Thyroid gland (tissue), 4 donors: ENCODE measurements at regions not wholly inside any gene's neighbourhood (a gene's known extent, or its start where the extent isn't known, plus 50 kb on each side); places are given as distances from the start of the nearest gene placed in this dataset.
A peak's percentile ranks its signal among the peaks of the same experiment; 100 is the strongest.
"Not testable (repeated sequence)": the region's sequence is repeated elsewhere in the genome, so short reads cannot be mapped to it uniquely, and the experiment has no call there.

Experiments used
- DNase-seq, 2 donors: peaks; one replicate each; pipeline ENCODE4 v3.0.0-alpha.2; 2019
- H3K27ac ChIP-seq, 3 donors: fragments of 200-600 bp; sonication (generic); 1 replicate in 2 of 3; 2 replicates in 1 of 3; pipeline ENCODE4 v1.5.1; 2016 to 2019; ENCODE audit warnings: mild to moderate bottlenecking in 1 of 3, moderate library complexity in 1 of 3
- H3K27me3 ChIP-seq: fragments of 200-600 bp; sonication (generic); one replicate; pipeline ENCODE4 v1.5.1; 2019
- H3K36me3 ChIP-seq, 2 donors: fragments of 200-600 bp; sonication (generic); one replicate each; pipeline ENCODE4 v1.5.1; 2016 to 2019
- H3K4me1 ChIP-seq, 2 donors: fragments of 200-600 bp; sonication (generic); one replicate each; pipeline ENCODE4 v1.5.1; 2017 to 2019
- H3K4me3 ChIP-seq, 3 donors: fragments of 200-600 bp; sonication (generic); replicated peaks in 1 of 3; 1 replicate in 2 of 3; 2 replicates in 1 of 3; pipeline ENCODE4 v1.5.1; 2016; ENCODE audit warnings: mild to moderate bottlenecking in 1 of 3
- H3K9me3 ChIP-seq: fragments of 200-600 bp; sonication (generic); one replicate; pipeline ENCODE4 v1.5.1; 2017
- CTCF ChIP-seq, 6 experiments: fragments of 200-600 bp in 3 of 6; fragments of 450-650 bp in 3 of 6; sonication (generic) in 3 of 6; IDR thresholded peaks; one replicate each; pipeline ENCODE4 v1.5.1; 2016 to 2019; ENCODE audit warnings: antibody characterized with exemption in 6 of 6, mild to moderate bottlenecking in 2 of 6, inconsistent platforms in 1 of 6, moderate library complexity in 1 of 6
- POLR2A ChIP-seq, 2 donors: fragments of 450-650 bp; IDR thresholded peaks; one replicate each; pipeline ENCODE4 v1.6.1; 2017; ENCODE audit warnings: antibody characterized with exemption in 2 of 2, mild to moderate bottlenecking in 2 of 2, moderate library complexity in 1 of 2
- WGBS, 2 donors: methylation state at CpG; one replicate each; pipeline ENCODE4 v1.1.5; 2017; 5-methylcytosine and 5-hydroxymethylcytosine counted together
- intact Hi-C: fragments of 100-400 bp; cut with DNase I; formaldehyde crosslinking; loops from one replicate; pipeline ENCODE4 v1.15.1; 2023

GRCh38 chr5:26487553-26487952 is 550.8 kb downstream of the CDH9 start:
- no peaks in the 10 kb centered on the region for H3K27me3 ChIP-seq
- H3K27ac ChIP-seq, result no peak overlapping the region
- intact Hi-C loops, result no loop called here
- DNase-seq, result no peak
- WGBS, 2 donors, result 70 to 88% methylated on average over 3 of the region's 3 CpGs
- TF ChIP-seq CTCF (IDR thresholded peaks at IDR 0.05) (no peak), POLR2A (IDR thresholded peaks at IDR 0.05) (no peak)
- H3K4me1 ChIP-seq, result no peaks in the 10 kb centered on the region
- no peak overlapping the region for H3K4me3 ChIP-seq
- no peaks in the 10 kb centered on the region for H3K36me3 ChIP-seq
- no peaks in the 10 kb centered on the region for H3K9me3 ChIP-seq

DNA sequence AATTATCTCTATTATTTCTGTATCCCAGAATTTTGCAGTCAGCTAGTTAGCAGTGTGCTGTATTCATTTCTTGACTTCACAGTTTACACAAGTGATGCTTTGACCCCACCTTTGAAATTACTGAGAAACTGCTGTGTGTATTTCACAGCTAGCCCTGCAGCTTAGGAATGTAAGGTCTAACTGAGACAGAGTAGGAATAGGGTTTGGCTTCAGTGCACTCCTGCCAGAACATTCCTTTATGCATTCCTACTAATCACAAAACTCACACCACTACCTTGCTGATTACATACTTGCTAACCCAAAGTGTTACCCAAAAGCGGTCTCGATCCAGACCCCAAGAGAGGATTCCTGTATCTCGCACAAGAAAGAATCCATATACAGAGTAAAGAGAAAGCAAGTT is 551.8 kb downstream of the CDH9 start:
- DNase-seq, result no peak
- Histone ChIP-seq H3K4me3 (no peak overlapping the region), H3K27me3 (no peaks in the 10 kb centered on the region), H3K4me1 (no peaks in the 10 kb centered on the region), H3K9me3 (no peaks in the 10 kb centered on the region), H3K27ac (no peak overlapping the region), H3K36me3 (no peaks in the 10 kb centered on the region)
- TF ChIP-seq POLR2A (IDR thresholded peaks at IDR 0.05) (no peak), CTCF (IDR thresholded peaks at IDR 0.05) (no peak)
- WGBS, 2 donors, result 85 to 89% methylated on average over 3 of the region's 3 CpGs
- intact Hi-C loops, result no loop called here

- DNase-seq, H3K4me3 ChIP-seq, intact Hi-C loops, H3K9me3 ChIP-seq, H3K36me3 ChIP-seq, H3K4me1 ChIP-seq, H3K27me3 ChIP-seq, H3K27ac ChIP-seq: not testable (repeated sequence)
- 93% methylated on average over 10 to 33 of the region's 46 CpGs for WGBS, 2 donors
These were observed 553.1 kb downstream of the CDH9 start for GRCh38 chr5:26485146-26485860.

DNA sequence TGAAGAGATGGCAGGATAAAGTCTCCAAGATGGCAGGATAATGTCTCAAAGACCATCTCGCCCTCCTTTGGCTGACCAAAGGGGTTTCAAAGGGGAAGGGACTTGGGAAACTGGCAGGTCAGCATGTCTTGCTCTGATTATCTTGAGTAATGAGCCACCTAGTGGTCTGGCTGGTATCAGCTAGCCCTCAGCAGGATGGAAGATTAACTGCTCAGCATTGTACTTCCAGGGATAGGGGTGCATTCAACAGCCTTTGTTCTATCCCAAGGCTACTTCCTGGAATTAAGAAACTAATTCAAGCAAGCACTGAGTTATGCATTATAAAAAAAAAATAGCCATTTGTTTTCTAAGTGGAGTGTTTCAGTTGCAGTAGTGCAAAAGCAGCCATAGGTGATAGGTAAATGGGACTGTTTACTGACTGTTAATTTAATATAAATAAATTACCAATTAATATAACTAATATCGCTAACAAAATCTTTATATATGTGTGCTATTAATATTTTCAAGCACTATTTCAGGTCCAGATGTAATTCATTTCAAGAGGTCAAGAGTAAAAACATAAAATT is 555.5 kb downstream of the CDH9 start:
- Histone ChIP-seq H3K9me3 (no peaks in the 10 kb centered on the region), H3K27me3 (no peaks in the 10 kb centered on the region), H3K4me1 (no peaks in the 10 kb centered on the region), H3K36me3 (no peaks in the 10 kb centered on the region), H3K4me3 (no peak overlapping the region), H3K27ac (no peak overlapping the region)
- intact Hi-C loops, result no loop called here
- peak in 1 of 6 experiments; percentile 21 for TF ChIP-seq CTCF (IDR thresholded peaks at IDR 0.05)
- no peak for TF ChIP-seq POLR2A (IDR thresholded peaks at IDR 0.05)
- no peak for DNase-seq
- 49 to 57% methylated on average over 2 of the region's 2 CpGs for WGBS, 2 donors

DNA sequence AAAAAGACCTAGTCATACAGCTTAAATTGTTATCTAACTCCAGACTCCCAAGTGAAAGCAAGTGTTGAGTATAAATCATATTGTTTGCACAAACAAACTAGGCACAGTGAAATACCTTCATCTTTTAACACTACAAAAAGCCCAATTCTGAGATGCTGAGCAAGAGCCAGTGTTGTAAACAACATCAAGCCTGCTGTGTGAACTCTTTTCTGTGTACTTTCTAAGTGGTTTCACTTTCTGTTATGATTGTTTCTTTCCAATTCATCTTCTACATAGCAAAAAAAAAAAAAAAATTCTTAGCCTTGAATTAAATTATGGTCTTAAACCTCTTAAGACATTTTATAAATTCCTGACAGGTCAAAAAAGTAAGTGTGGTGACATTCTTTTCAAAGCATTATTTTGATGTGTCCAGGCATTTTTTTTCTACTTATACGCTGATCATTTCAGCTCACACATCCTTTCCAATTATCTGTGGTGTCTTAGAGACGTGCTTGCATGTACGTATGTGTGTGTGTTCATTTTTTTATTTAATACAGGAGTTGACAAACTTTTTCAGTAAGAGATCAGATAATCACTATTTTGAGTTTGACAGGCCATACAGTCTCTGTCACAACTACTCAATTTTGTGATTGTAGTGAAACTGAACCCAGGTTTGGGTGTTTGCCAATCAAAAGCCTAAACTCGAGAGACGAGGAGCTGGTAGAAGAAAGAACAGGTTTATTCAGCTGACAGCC is 556.1 kb downstream of the CDH9 start:
- intact Hi-C loops, result no loop called here
- WGBS, 2 donors, result 66 to 67% methylated on average over 5 of the region's 5 CpGs
- H3K27me3 ChIP-seq, result no peaks in the 10 kb centered on the region
- TF ChIP-seq CTCF (IDR thresholded peaks at IDR 0.05) (no peak), POLR2A (IDR thresholded peaks at IDR 0.05) (no peak)
- no peaks in the 10 kb centered on the region for H3K4me1 ChIP-seq
- no peaks in the 10 kb centered on the region for H3K9me3 ChIP-seq
- H3K27ac ChIP-seq, result no peak overlapping the region
- H3K36me3 ChIP-seq, result no peaks in the 10 kb centered on the region
- H3K4me3 ChIP-seq, result no peak overlapping the region
- DNase-seq, result no peak
